B cell (primary cell): ENCODE measurements at regions not wholly inside any gene's neighbourhood (a gene's known extent, or its start where the extent isn't known, plus 50 kb on each side); places are given as distances from the start of the nearest gene placed in this dataset.

Experiments
- EZH2 ChIP-seq: IDR thresholded peaks from 2 replicates; pipeline ENCODE4 v1.6.1; 2012; ENCODE audit warnings: borderline replicate concordance, low read depth, mild to moderate bottlenecking, moderate library complexity, low read length; ENCODE audit not compliant: insufficient read depth, poor library complexity, severe bottlenecking
- TF ChIP-seq, protein P1 (sequence below): fragments of 200-600 bp; IDR thresholded peaks from one replicate; pipeline ENCODE4 v1.8.0; 2022; ENCODE audit warnings: antibody characterized with exemption, mild to moderate bottlenecking

GRCh38 chr3:117409701-117410459 is 700.3 kb downstream of the TUSC7 start:
- TF ChIP-seq, protein P1, sequence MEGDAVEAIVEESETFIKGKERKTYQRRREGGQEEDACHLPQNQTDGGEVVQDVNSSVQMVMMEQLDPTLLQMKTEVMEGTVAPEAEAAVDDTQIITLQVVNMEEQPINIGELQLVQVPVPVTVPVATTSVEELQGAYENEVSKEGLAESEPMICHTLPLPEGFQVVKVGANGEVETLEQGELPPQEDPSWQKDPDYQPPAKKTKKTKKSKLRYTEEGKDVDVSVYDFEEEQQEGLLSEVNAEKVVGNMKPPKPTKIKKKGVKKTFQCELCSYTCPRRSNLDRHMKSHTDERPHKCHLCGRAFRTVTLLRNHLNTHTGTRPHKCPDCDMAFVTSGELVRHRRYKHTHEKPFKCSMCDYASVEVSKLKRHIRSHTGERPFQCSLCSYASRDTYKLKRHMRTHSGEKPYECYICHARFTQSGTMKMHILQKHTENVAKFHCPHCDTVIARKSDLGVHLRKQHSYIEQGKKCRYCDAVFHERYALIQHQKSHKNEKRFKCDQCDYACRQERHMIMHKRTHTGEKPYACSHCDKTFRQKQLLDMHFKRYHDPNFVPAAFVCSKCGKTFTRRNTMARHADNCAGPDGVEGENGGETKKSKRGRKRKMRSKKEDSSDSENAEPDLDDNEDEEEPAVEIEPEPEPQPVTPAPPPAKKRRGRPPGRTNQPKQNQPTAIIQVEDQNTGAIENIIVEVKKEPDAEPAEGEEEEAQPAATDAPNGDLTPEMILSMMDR = no peak
- TF ChIP-seq EZH2 = no peak
